HepG2 (cell line): ENCODE measurements at regions not wholly inside any gene's neighbourhood (a gene's known extent, or its start where the extent isn't known, plus 50 kb on each side); places are given as distances from the start of the nearest gene placed in this dataset.

Source experiments
- FOXK2 ChIP-seq: fragments of 450-650 bp; IDR thresholded peaks from 2 replicates; pipeline ENCODE4 v1.6.1; 2016
- NCOA2 ChIP-seq: sonication (generic); formaldehyde crosslinking; IDR thresholded peaks from 2 replicates; pipeline ENCODE4 v1.8.0; 2022; ENCODE audit warnings: inconsistent platforms
- NFRKB ChIP-seq: fragments of 450-650 bp; IDR thresholded peaks from 2 replicates; pipeline ENCODE4 v1.6.1; 2017
- PATZ1 ChIP-seq: sonication (generic); formaldehyde crosslinking; IDR thresholded peaks from 2 replicates; pipeline ENCODE4 v1.4.0; 2020; ENCODE audit warnings: missing genetic modification reagents
- RCOR2 ChIP-seq: IDR thresholded peaks from 2 replicates; pipeline ENCODE4 v1.6.1; 2016; ENCODE audit warnings: missing biosample characterization, missing genetic modification reagents
- ZBTB14 ChIP-seq: sonication (generic); formaldehyde crosslinking; IDR thresholded peaks from 2 replicates; pipeline ENCODE4 v1.4.0; 2020; ENCODE audit warnings: missing genetic modification reagents
- ZBTB46 ChIP-seq: sonication (generic); formaldehyde crosslinking; IDR thresholded peaks from 2 replicates; pipeline ENCODE4 v1.4.0; 2020; ENCODE audit warnings: mild to moderate bottlenecking, missing genetic modification reagents, borderline replicate concordance
- ZNF329 ChIP-seq: sonication (generic); formaldehyde crosslinking; IDR thresholded peaks from 2 replicates; pipeline ENCODE4 v1.9.0; 2021; ENCODE audit warnings: low read depth, mild to moderate bottlenecking, missing genetic modification reagents
- ZNF629 ChIP-seq: sonication (generic); formaldehyde crosslinking; conservative IDR thresholded peaks from 2 replicates; pipeline ENCODE4 v1.5.0; 2020; ENCODE audit warnings: missing genetic modification reagents
- ZSCAN31 ChIP-seq: sonication (generic); formaldehyde crosslinking; IDR thresholded peaks from 2 replicates; pipeline ENCODE4 v1.5.0; 2020; ENCODE audit warnings: low read depth, mild to moderate bottlenecking, missing genetic modification reagents
- ZZZ3 ChIP-seq: sonication (generic); formaldehyde crosslinking; IDR thresholded peaks from 2 replicates; pipeline ENCODE4 v1.4.0; 2020; ENCODE audit warnings: missing genetic modification reagents, mild to moderate bottlenecking, borderline replicate concordance
- TF ChIP-seq, protein P1 (sequence below): sonication (generic); formaldehyde crosslinking; IDR thresholded peaks from 2 replicates; pipeline ENCODE4 v1.4.0; 2020; ENCODE audit warnings: mild to moderate bottlenecking, missing genetic modification reagents, borderline replicate concordance
- TF ChIP-seq, protein P2 (sequence below): sonication (generic); formaldehyde crosslinking; IDR thresholded peaks from 2 replicates; pipeline ENCODE4 v1.4.0; 2020; ENCODE audit warnings: mild to moderate bottlenecking, missing genetic modification reagents
- TF ChIP-seq, protein P3 (sequence below): sonication (generic); formaldehyde crosslinking; IDR thresholded peaks from 2 replicates; pipeline ENCODE4 v1.5.0; 2020; ENCODE audit warnings: mild to moderate bottlenecking, missing genetic modification reagents, borderline replicate concordance
- TF ChIP-seq, protein P4 (sequence below): sonication (generic); formaldehyde crosslinking; IDR thresholded peaks from 2 replicates; pipeline ENCODE4 v1.5.0; 2020; ENCODE audit warnings: missing genetic modification reagents

DNA sequence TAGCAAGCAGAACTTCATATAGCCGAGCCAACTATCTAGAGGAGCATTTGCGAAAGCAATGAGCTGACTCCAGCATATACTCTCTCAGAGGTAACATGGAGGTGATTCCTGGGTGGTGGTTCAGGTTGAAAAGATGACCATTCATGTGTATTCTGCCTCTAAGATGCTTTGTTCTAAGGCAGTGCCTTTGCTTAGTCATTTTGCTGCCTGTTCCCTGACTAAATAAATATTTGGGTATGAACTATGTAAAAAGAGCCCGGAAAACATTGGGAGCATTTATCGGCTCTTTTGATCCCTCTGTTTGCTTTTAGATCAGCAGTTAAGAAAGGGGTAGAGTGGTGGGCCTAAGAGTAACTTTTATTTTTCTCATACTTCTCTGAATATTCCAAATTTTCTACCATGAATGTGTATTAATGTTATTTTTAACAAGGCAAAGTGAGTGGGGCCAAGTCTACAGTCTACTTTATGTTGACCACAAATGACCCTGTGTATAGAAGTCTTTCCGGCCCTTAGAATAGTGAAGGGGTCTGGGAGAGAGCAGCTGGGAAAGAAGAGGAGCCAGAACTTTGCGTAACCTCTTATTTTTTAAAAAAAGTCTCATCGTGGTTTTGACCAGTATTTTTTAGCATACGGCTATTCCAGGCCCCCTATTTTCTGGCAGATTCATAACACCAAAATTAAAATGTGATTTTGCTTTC lies 206.5 kb upstream of the EYA4 start (continued):
- TF ChIP-seq ZBTB46 (CRISPR knock-in tag) (no peak), ZNF629 (CRISPR knock-in tag) (no peak), ZZZ3 (no peak), NCOA2 (CRISPR knock-in tag) (peak; percentile 93), RCOR2 (CRISPR knock-in tag) (peak; percentile 81), ZNF329 (CRISPR knock-in tag) (no peak), ZBTB14 (CRISPR knock-in tag) (no peak), NFRKB (no peak), PATZ1 (CRISPR knock-in tag) (peak; percentile 69), FOXK2 (no peak), ZSCAN31 (CRISPR knock-in tag) (no peak)
- TF ChIP-seq, protein P1, sequence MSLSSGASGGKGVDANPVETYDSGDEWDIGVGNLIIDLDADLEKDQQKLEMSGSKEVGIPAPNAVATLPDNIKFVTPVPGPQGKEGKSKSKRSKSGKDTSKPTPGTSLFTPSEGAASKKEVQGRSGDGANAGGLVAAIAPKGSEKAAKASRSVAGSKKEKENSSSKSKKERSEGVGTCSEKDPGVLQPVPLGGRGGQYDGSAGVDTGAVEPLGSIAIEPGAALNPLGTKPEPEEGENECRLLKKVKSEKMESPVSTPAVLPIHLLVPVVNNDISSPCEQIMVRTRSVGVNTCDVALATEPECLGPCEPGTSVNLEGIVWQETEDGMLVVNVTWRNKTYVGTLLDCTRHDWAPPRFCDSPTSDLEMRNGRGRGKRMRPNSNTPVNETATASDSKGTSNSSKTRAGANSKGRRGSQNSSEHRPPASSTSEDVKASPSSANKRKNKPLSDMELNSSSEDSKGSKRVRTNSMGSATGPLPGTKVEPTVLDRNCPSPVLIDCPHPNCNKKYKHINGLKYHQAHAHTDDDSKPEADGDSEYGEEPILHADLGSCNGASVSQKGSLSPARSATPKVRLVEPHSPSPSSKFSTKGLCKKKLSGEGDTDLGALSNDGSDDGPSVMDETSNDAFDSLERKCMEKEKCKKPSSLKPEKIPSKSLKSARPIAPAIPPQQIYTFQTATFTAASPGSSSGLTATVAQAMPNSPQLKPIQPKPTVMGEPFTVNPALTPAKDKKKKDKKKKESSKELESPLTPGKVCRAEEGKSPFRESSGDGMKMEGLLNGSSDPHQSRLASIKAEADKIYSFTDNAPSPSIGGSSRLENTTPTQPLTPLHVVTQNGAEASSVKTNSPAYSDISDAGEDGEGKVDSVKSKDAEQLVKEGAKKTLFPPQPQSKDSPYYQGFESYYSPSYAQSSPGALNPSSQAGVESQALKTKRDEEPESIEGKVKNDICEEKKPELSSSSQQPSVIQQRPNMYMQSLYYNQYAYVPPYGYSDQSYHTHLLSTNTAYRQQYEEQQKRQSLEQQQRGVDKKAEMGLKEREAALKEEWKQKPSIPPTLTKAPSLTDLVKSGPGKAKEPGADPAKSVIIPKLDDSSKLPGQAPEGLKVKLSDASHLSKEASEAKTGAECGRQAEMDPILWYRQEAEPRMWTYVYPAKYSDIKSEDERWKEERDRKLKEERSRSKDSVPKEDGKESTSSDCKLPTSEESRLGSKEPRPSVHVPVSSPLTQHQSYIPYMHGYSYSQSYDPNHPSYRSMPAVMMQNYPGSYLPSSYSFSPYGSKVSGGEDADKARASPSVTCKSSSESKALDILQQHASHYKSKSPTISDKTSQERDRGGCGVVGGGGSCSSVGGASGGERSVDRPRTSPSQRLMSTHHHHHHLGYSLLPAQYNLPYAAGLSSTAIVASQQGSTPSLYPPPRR: peak; percentile 87
- TF ChIP-seq, protein P2, sequence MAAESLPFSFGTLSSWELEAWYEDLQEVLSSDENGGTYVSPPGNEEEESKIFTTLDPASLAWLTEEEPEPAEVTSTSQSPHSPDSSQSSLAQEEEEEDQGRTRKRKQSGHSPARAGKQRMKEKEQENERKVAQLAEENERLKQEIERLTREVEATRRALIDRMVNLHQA (CRISPR knock-in tag): no peak
- TF ChIP-seq, protein P3, sequence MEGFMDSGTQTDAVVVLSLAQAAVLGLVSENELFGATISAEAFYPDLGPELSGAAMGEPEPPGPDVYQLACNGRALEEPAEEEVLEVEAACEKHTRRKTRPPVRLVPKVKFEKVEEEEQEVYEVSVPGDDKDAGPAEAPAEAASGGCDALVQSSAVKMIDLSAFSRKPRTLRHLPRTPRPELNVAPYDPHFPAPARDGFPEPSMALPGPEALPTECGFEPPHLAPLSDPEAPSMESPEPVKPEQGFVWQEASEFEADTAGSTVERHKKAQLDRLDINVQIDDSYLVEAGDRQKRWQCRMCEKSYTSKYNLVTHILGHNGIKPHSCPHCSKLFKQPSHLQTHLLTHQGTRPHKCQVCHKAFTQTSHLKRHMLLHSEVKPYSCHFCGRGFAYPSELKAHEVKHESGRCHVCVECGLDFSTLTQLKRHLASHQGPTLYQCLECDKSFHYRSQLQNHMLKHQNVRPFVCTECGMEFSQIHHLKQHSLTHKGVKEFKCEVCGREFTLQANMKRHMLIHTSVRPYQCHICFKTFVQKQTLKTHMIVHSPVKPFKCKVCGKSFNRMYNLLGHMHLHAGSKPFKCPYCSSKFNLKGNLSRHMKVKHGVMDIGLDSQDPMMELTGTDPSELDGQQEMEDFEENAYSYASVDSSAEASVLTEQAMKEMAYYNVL (CRISPR knock-in tag): peak; percentile 43; the same call in 1 of the 2 replicates
- TF ChIP-seq, protein P4, sequence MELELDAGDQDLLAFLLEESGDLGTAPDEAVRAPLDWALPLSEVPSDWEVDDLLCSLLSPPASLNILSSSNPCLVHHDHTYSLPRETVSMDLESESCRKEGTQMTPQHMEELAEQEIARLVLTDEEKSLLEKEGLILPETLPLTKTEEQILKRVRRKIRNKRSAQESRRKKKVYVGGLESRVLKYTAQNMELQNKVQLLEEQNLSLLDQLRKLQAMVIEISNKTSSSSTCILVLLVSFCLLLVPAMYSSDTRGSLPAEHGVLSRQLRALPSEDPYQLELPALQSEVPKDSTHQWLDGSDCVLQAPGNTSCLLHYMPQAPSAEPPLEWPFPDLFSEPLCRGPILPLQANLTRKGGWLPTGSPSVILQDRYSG (CRISPR knock-in tag): no peak
